GM12892 (cell line): ENCODE measurements at regions not wholly inside any gene's neighbourhood (a gene's known extent, or its start where the extent isn't known, plus 50 kb on each side); places are given as distances from the start of the nearest gene placed in this dataset.

Experiments
- POLR2A ChIP-seq: IDR thresholded peaks from 2 replicates; pipeline ENCODE4 v1.6.1; 2011; ENCODE audit warnings: low read depth, low read length, control low read depth
- POLR2AphosphoS5 ChIP-seq: IDR thresholded peaks from 2 replicates; pipeline ENCODE4 v1.6.1; 2011; ENCODE audit warnings: low read depth, low read length, control low read depth

DNA sequence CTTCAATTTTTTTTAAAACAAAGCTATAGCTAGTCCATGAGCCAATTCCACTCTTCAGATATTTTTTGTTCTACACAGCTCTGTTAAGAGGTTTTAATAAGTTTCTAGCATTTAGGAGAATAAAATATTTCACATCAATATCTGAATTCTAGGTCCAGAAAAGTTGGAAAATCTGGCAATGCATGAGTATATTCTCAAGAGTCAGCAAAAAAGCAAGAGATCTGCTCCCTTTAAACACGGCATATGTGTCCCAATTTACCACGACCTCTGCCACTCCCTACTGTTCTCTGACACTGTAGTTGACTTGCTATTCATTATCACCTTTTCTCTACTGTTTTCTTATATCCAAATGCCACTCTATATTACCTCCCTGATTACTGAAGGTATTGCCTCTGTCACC lies 145.1 kb upstream of the TGFBR2 start:
- TF ChIP-seq POLR2AphosphoS5 (no peak), POLR2A (no peak)
